Left ventricle myocardium inferior (tissue), 1 donor: ENCODE measurements at regions not wholly inside any gene's neighbourhood (a gene's known extent, or its start where the extent isn't known, plus 50 kb on each side); places are given as distances from the start of the nearest gene placed in this dataset.

ENCODE experiments used
- DNase-seq: peaks from one replicate; pipeline ENCODE4 v3.0.0-alpha.2; 2020
- H3K27ac ChIP-seq: fragments of 200-600 bp; replicated peaks from 2 replicates; pipeline ENCODE4 v1.8.0; 2021
- H3K27me3 ChIP-seq: fragments of 200-600 bp; 2 replicates; pipeline ENCODE4 v1.8.0; 2021; ENCODE audit warnings: low read depth
- H3K36me3 ChIP-seq: fragments of 200-600 bp; 2 replicates; pipeline ENCODE4 v1.8.0; 2021
- H3K4me1 ChIP-seq: fragments of 200-600 bp; 2 replicates; pipeline ENCODE4 v1.8.0; 2021
- H3K4me3 ChIP-seq: fragments of 200-600 bp; 2 replicates; pipeline ENCODE4 v1.8.0; 2021; ENCODE audit warnings: mild to moderate bottlenecking, moderate library complexity
- H3K9me3 ChIP-seq: fragments of 200-600 bp; replicated peaks from 2 replicates; pipeline ENCODE4 v1.8.0; 2021
- CTCF ChIP-seq: fragments of 200-600 bp; IDR thresholded peaks from 2 replicates; pipeline ENCODE4 v1.8.0; 2021; ENCODE audit warnings: antibody characterized with exemption, mild to moderate bottlenecking, borderline replicate concordance
- intact Hi-C: fragments of 100-400 bp; cut with micrococcal nuclease; formaldehyde crosslinking; loops from one replicate; pipeline ENCODE4 v1.11.0; 2022
- donor health status: DM: no; HTN: yes; CAD: no; lungs with severe emphysema.

DNA sequence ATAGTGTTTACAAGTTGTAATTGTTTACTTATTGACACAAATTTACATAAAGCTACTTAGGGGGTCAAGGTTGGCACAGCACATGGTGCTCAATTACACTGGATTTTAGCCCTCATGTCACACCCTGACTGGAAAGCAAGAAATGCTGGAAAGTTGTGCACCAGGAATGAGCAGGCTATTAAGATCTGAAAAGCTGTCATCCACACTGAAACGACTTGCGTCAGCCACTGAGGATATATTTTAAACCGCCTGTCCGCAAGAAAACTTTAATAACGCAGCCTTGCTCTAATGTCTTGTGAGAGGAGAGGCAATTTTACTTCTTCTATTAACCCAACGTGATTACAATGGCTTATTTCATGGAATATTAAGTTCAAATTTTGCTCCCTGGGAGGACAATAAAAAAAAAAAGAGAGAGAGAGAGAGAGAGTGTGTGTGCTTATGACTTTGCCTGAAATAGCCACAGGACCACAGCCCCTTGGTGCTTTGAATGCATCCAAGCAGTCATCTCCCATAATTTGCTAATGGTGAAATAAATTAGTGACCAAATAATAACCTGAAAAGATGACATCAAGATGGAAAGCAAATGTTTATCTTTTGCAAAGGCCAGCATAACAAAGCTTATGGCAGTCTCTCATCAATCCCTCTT, 425.4 kb upstream of the PSMD7 start:
- Histone ChIP-seq H3K4me3 (no peak overlapping the region), H3K27ac (no peak overlapping the region), H3K9me3 (no peaks in the 10 kb centered on the region), H3K27me3 (peaks cover 14% of the 10 kb centered on the region), H3K4me1 (no peaks in the 10 kb centered on the region), H3K36me3 (no peaks in the 10 kb centered on the region)
- TF ChIP-seq CTCF: no peak
- DNase-seq: no peak
- intact Hi-C loops: no loop called here

GRCh38 chr16:73869126-73869525, 427.5 kb upstream of the PSMD7 start:
- no peaks in the 10 kb centered on the region for H3K9me3 ChIP-seq
- no peak overlapping the region for H3K27ac ChIP-seq

GRCh38 chr16:73864868-73865267, 431.7 kb upstream of the PSMD7 start:
- TF ChIP-seq CTCF: no peak
- Histone ChIP-seq H3K4me1 (no peaks in the 10 kb centered on the region), H3K27ac (no peak overlapping the region), H3K4me3 (no peak overlapping the region), H3K27me3 (no peaks in the 10 kb centered on the region), H3K9me3 (no peaks in the 10 kb centered on the region), H3K36me3 (no peaks in the 10 kb centered on the region)
- intact Hi-C loops: no loop called here
- DNase-seq: no peak

More at GRCh38 chr16:73869126-73869525, 427.5 kb upstream of the PSMD7 start:
- Histone ChIP-seq H3K4me3 (no peak overlapping the region), H3K4me1 (no peaks in the 10 kb centered on the region), H3K27me3 (peaks cover 14% of the 10 kb centered on the region), H3K36me3 (no peaks in the 10 kb centered on the region)
- TF ChIP-seq CTCF: no peak
- no peak for DNase-seq
- intact Hi-C loops: no loop called here

DNA sequence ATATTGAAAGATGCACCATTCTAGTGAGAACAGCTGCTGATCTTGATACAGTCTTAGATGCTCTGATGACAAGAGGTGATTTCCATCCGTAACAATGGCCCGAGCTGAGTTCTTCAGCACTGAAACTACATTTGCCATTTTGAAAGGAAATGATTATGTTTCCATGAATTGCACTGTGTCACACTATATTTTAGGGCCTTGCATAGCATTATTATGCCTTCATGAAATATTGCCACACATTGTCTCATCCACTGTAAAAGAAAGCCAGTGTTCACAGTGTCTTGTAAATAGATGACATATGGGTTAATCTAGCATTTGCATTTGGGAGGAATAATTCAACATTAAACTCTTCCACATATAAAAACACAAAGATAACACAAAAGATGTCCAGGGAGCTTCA, 438.3 kb upstream of the PSMD7 start:
- Histone ChIP-seq H3K27me3 (no peaks in the 10 kb centered on the region), H3K4me1 (no peaks in the 10 kb centered on the region), H3K36me3 (no peaks in the 10 kb centered on the region), H3K9me3 (no peaks in the 10 kb centered on the region), H3K27ac (no peak overlapping the region), H3K4me3 (no peak overlapping the region)
- DNase-seq: no peak
- intact Hi-C loops: no loop called here
- TF ChIP-seq CTCF: no peak

- no peak for DNase-seq
- TF ChIP-seq CTCF: no peak
- Histone ChIP-seq H3K9me3 (no peaks in the 10 kb centered on the region), H3K36me3 (no peaks in the 10 kb centered on the region), H3K27me3 (no peaks in the 10 kb centered on the region), H3K4me3 (no peak overlapping the region), H3K27ac (no peak overlapping the region), H3K4me1 (no peaks in the 10 kb centered on the region)
- intact Hi-C loops: no loop called here
These were observed 442.6 kb upstream of the PSMD7 start for GRCh38 chr16:73853968-73854367.

DNA sequence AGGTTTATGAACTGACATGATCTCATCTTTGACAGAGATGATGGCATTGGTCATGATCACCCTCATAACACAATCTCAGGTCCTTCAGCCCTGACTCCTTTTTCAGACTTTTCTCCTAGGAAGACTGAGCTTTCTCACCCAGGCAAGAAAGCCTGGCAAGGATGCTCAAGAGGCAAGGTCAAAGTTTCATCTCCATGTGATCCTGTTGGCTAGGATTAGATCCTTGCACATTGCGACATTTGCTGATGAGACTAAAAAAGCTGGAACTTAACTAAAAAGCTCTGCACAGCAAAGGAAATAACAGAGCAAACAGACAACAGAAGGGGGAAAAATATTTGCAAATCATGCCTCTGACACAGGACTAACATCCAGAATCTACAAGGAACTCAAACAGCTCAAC, 444.1 kb upstream of the PSMD7 start:
- no peak for DNase-seq
- Histone ChIP-seq H3K27me3 (no peaks in the 10 kb centered on the region), H3K36me3 (no peaks in the 10 kb centered on the region), H3K9me3 (no peaks in the 10 kb centered on the region), H3K4me1 (no peaks in the 10 kb centered on the region), H3K27ac (no peak overlapping the region), H3K4me3 (no peak overlapping the region)
- no peak for TF ChIP-seq CTCF
- intact Hi-C loops: no loop called here
